ENCODE measurements at regions not wholly inside any gene's neighbourhood (a gene's known extent, or its start where the extent isn't known, plus 50 kb on each side); places are given as distances from the start of the nearest gene placed in this dataset.

DNA sequence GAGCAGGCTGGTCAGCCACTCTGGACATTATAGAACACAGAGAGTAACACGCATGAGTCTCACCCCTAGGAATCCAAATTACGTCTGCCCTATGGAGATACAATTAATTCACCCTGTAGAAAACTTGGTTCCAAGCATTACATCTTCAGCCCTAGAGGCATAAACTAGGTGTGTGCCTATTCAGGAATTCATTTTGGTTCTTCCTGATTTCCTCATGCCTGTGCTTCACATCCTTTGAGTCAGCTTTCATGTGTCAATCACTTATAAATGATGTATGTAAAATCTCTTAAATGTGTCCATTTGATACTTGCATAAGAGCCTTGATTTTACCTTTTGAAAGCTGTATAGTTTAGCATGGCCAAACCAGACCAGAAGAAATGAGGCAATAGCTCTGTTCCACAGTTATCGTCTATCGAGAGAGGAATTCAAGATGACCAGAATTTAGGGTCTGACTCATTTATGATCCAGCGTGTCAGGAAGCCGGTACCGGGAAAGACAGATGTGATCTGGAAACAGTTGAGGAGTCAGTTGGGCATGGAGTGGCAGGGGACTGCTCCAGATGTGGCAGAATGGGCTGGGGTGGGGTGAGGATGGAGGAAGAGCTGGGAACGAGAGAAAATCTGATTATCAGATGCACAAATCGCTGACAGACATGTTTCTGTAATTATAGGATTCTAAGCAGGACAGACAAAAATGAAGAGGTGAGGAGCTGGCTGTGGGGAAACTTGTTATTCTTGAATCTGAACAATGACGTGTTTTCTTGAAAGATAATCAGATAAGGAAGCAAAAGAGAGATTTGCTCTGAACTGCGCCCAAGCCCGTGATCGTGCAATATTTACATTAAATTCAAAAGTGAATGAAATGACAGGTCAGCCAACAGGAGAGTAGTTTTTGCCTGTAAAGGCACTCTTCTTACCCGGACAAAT, 76.7 kb downstream of the C16orf95 start:
- intact Hi-C loops (cut with micrococcal nuclease; ENCODE audit: unreplicated experiment) = no loop called here
- POLR2A ChIA-PET (ENCODE audit: low non-redundant PET) = interaction anchor here (0.6 kb wide), 1 partner anchor 1585 kb away, joined by 7 read pairs; no protein-coding TSS in a partner anchor

DNA sequence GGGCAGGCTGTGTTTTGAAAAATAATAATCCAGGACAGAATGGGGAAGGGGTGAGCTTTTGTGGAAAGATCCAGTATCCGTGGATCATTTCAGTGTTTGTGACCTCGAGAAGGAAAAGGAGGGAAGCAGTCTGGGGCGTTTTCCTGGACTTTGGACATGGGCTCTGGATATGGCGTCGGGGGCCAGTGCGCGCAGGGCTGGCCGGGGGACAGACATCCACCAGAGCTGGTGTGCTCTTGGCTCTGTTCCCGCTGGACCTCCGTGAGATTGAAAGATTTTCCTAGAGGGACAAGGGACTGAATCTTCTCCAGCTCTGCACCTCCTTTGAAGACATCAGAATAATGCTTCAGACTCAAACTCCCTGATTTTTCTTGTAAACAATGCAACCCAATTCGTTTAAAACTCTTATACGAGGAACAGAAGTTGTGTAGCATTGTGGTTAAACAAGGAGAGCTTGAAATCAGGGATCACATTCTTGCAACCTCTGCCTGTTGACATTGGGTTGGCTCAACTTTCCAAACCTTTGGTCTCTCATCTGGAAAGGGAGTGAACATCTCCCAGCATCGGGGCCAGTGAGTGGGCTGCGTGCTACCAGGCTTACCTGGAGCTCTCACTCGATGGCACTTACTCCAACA, 75.9 kb downstream of the C16orf95 start:
- Histone ChIP-seq H3K9me3 (ENCODE audit: low read depth, low read length, poor library complexity, severe bottlenecking) (no peaks in the 10 kb centered on the region), H3K4me3 (ENCODE audit: low read depth, low read length, poor library complexity, severe bottlenecking) (no peak overlapping the region), H3K27ac (ENCODE audit: low read depth, low read length, poor library complexity, severe bottlenecking) (no peak overlapping the region), H3K4me1 (ENCODE audit: insufficient read depth, low read length, poor library complexity, severe bottlenecking) (no peaks in the 10 kb centered on the region), H3K27me3 (replicated peaks; ENCODE audit: insufficient read depth, low read depth, low read length, poor library complexity) (no peaks in the 10 kb centered on the region), H3K36me3 (ENCODE audit: insufficient read depth, low read length, poor library complexity, severe bottlenecking) (no peaks in the 10 kb centered on the region)
- no peak for DNase-seq (ENCODE audit: low spot score)
- intact Hi-C loops (cut with micrococcal nuclease; ENCODE audit: unreplicated experiment) = no loop called here
- ChIA-PET POLR2A (ENCODE audit: low non-redundant PET) (interaction anchor here (0.6 kb wide), 1 partner anchor 1585 kb away, joined by 7 read pairs; no protein-coding TSS in a partner anchor), CTCF (no interaction called here)
- no TSS peak for BruUV-seq (replicated peaks)
- TF ChIP-seq, protein P1, sequence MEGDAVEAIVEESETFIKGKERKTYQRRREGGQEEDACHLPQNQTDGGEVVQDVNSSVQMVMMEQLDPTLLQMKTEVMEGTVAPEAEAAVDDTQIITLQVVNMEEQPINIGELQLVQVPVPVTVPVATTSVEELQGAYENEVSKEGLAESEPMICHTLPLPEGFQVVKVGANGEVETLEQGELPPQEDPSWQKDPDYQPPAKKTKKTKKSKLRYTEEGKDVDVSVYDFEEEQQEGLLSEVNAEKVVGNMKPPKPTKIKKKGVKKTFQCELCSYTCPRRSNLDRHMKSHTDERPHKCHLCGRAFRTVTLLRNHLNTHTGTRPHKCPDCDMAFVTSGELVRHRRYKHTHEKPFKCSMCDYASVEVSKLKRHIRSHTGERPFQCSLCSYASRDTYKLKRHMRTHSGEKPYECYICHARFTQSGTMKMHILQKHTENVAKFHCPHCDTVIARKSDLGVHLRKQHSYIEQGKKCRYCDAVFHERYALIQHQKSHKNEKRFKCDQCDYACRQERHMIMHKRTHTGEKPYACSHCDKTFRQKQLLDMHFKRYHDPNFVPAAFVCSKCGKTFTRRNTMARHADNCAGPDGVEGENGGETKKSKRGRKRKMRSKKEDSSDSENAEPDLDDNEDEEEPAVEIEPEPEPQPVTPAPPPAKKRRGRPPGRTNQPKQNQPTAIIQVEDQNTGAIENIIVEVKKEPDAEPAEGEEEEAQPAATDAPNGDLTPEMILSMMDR (conservative IDR thresholded peaks at IDR 0.05; ENCODE audit: low read depth, low read length) = no peak
- TF ChIP-seq EZH2 (IDR thresholded peaks at IDR 0.05; ENCODE audit: borderline replicate concordance, low read depth, low read length, poor library complexity, severe bottlenecking) = no peak

More for the DNA sequence above, 76.7 kb downstream of the C16orf95 start:
- Histone ChIP-seq H3K36me3 (ENCODE audit: insufficient read depth, low read length, poor library complexity, severe bottlenecking) (no peaks in the 10 kb centered on the region), H3K4me1 (ENCODE audit: insufficient read depth, low read length, poor library complexity, severe bottlenecking) (no peaks in the 10 kb centered on the region), H3K27me3 (replicated peaks; ENCODE audit: insufficient read depth, low read depth, low read length, poor library complexity) (no peaks in the 10 kb centered on the region), H3K9me3 (ENCODE audit: low read depth, low read length, poor library complexity, severe bottlenecking) (no peaks in the 10 kb centered on the region), H3K27ac (ENCODE audit: low read depth, low read length, poor library complexity, severe bottlenecking) (no peak overlapping the region), H3K4me3 (ENCODE audit: low read depth, low read length, poor library complexity, severe bottlenecking) (no peak overlapping the region)
- BruUV-seq (replicated peaks) = no TSS peak
- CTCF ChIA-PET = no interaction called here
- TF ChIP-seq EZH2 (IDR thresholded peaks at IDR 0.05; ENCODE audit: borderline replicate concordance, low read depth, low read length, poor library complexity, severe bottlenecking) = no peak
- TF ChIP-seq, protein P1 (conservative IDR thresholded peaks at IDR 0.05; ENCODE audit: low read depth, low read length) = no peak
- no peak for DNase-seq (ENCODE audit: low spot score)

DNA sequence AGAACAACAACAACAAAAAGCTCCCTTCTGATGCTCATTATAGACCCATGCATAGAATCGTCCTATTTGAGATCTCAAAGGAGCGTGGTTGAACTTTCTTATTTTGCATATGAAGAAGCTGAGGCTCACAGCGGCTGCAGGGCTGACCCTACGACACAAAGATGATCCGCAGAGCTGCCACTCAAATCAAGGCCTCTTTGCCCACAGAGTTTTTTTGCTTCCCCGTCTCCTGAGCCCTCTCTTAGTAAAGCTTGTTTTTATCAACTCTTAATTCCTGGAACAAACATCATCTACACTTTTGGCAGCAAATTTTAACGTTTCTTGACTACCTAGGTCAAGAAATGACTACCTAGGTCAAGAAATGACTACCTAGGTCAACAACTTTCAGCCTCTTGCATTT, 73.7 kb downstream of the C16orf95 start:
- CTCF ChIA-PET = no interaction called here
- no peaks in the 10 kb centered on the region for H3K9me3 ChIP-seq (ENCODE audit: low read depth, low read length, poor library complexity, severe bottlenecking)
- intact Hi-C loops (cut with micrococcal nuclease; ENCODE audit: unreplicated experiment) = no loop called here
- no peaks in the 10 kb centered on the region for H3K36me3 ChIP-seq (ENCODE audit: insufficient read depth, low read length, poor library complexity, severe bottlenecking)
- no peaks in the 10 kb centered on the region for H3K27me3 ChIP-seq (replicated peaks; ENCODE audit: insufficient read depth, low read depth, low read length, poor library complexity)
- DNase-seq (ENCODE audit: low spot score) = no peak
- TF ChIP-seq EZH2 (IDR thresholded peaks at IDR 0.05; ENCODE audit: borderline replicate concordance, low read depth, low read length, poor library complexity, severe bottlenecking) = no peak
- TF ChIP-seq, protein P1 (conservative IDR thresholded peaks at IDR 0.05; ENCODE audit: low read depth, low read length) = no peak
- H3K27ac ChIP-seq (ENCODE audit: low read depth, low read length, poor library complexity, severe bottlenecking) = no peak overlapping the region
- no TSS peak for BruUV-seq (replicated peaks)
- H3K4me1 ChIP-seq (ENCODE audit: insufficient read depth, low read length, poor library complexity, severe bottlenecking) = no peaks in the 10 kb centered on the region
- no peak overlapping the region for H3K4me3 ChIP-seq (ENCODE audit: low read depth, low read length, poor library complexity, severe bottlenecking)
- POLR2A ChIA-PET (ENCODE audit: low non-redundant PET) = interaction anchor here (0.7 kb wide), 1 partner anchor 22 kb away, joined by 9 read pairs; no protein-coding TSS in a partner anchor
